NCI-H460 (cell line): ENCODE measurements at regions not wholly inside any gene's neighbourhood (a gene's known extent, or its start where the extent isn't known, plus 50 kb on each side); places are given as distances from the start of the nearest gene placed in this dataset.
"Not testable (repeated sequence)": the region's sequence is repeated elsewhere in the genome, so short reads cannot be mapped to it uniquely, and the experiment has no call there.

Source experiments
- DNase-seq: peaks from one replicate; pipeline ENCODE4 v3.0.0-alpha.2; 2016; ENCODE audit warnings: low read depth; ENCODE audit errors: extremely low read depth

DNA sequence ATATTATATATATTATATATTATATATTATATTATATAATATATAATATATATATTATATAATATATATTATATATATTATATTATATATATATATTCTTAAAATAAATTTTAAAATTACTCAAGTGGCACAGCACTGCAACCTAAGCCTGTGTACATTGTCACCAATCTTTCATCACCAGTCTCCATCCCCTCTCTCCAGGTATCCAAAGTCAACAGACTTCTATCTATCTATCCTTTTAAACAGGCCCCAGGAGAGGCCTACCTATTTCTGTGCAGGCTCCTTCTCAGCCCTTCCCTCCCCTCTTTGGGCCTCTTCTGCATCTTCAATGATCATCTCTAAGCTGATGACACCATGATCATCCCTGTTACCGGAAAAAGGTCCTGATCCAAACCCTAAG, 111.7 kb downstream of the RHOU start:
- DNase-seq = no peak

DNA sequence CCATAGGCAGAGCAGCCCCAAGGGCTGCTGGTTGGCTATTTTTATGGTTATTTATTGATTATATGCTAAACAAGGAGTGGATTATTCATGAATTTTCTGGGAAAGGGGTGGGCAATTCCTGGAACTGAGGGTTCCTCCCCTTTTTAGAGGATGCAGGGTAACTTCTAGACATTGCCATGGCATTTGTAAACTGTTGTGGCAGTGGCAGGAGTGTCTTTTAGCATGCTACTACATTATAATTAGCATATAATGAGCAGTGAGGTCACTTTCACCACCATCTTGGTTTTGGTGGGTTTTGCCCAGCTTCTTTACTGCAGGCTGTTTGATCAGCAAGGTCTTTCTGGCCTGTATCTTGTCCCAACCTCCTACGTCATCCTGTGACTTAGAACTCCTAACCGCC, 112.2 kb downstream of the RHOU start:
- not testable (repeated sequence) for DNase-seq

GRCh38 chr1:228848406-228848805, 113.1 kb downstream of the RHOU start:
- DNase-seq = no peak

GRCh38 chr1:228849011-228849541, 113.8 kb downstream of the RHOU start:
- no peak for DNase-seq

GRCh38 chr1:228850141-228851100, 115.1 kb downstream of the RHOU start:
- DNase-seq = no peak

DNA sequence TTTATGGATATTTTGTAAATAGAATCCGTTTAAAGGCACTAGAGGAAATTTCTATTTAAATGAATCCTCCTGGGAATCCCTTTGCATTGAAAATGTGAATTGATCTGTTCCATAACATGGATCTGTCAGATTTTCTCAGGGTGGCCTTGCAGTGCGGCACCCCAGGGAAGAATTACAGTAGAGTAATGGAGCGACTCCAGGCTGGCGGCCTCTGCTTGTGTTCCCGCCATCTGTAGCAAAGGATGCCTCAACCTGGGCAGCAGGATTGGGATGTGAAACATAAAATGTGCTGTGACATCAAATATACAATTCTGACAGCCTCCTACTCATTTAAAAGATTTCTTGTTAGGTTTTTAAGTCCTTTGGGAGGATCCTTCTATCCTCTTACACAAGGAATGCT, 115.9 kb downstream of the RHOU start:
- DNase-seq = no peak

DNA sequence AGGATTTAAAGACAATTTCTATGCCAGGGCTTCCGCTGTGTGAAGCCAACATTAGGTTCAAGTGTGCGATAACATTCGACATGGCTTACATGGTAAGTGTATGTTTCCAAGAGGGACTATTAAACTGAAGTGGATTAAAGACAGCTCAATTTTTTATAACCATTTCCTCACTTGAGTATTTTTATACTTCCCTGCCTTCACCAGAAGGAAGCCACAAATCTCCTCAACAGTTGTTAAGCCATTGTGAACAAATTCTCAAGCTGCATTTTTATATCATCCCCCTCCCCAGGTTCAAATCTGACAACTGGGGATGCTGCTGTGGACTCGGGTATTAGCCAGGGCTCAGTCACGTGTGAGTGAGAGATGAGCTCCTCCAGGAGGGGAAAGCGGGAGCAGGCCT, 116.3 kb downstream of the RHOU start:
- no peak for DNase-seq

- DNase-seq = no peak
Observed at GRCh38 chr1:228852024-228852423, 116.7 kb downstream of the RHOU start.

- DNase-seq = no peak
Observed at GRCh38 chr1:228852511-228853088, 117.3 kb downstream of the RHOU start.

DNA sequence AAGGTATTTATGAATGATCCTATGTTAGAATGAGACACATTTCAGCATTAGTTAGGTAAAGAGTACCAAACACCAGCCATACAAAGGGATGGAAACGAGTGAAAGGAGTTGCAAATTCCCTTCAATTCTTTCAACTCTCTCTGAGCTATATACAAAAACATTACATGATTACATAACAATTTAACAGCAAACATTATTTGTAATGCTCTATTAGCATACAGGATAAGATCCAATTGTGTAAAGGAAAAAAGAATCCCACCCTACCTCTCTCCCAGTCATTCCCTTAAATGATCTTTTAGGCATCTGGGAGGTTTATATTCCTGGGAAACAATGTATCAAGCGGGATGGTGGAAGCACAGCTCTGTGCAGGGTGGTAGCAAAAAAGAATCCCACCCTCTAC, 117.9 kb downstream of the RHOU start:
- DNase-seq = no peak

DNA sequence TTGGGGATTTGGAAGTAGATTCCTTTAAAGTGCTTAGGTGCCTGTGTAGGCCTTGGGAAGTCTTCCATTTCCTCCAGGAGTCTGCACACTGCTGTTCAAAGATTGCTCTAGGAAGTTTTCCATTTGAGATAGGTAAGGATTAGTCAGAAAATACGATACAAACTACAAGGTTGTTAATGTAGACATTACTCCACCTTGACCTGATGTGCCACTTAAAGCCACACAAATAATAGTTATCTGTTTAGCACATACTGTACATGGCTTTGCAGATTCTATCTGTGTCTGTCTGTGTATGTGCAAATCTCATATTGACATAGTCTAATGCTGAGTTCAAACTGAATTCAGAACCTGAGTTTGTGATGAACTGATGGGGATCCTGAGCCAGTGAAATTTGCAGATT, 118.4 kb downstream of the RHOU start:
- DNase-seq = no peak

DNA sequence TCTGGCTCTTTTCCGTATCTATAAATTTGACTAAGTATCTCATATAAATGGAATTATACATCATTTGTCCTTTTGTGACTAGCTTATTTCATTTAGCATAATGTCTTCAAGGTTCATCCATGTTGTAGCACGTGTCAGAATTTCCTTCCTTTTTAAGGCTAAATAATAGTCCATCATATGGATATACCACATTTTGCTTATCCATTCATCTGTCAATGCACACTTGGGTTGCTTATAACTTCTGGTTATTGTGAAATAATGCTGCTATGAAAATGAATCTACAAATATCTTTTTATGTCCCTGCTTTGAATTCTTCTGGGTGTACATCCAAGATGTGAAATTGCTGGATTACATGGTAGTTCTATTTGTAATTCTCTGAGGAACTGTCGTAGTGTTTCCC, 119.6 kb downstream of the RHOU start:
- no peak for DNase-seq

GRCh38 chr1:228857611-228858010, 122.3 kb downstream of the RHOU start:
- DNase-seq = no peak

- peak; percentile 30 for DNase-seq
Observed at GRCh38 chr1:228860911-228861831, 125.9 kb downstream of the RHOU start.

DNA sequence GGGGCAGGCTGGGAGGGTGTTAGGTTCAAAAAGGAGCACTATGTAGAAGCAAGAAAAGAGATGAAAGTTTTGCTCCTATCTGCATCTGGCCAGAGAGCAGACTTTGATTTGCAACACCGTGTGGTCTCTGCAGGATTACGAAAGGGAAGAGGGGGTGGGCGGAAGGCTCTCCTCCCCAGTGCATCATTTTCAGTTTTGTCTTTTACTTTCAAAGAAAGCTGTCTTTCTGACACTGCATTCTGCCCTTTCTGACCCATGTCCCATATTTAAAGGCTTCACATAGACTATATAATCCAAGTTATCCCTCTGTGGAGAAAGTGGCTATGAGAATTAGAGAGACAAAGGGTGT, 126.5 kb downstream of the RHOU start:
- no peak for DNase-seq

DNA sequence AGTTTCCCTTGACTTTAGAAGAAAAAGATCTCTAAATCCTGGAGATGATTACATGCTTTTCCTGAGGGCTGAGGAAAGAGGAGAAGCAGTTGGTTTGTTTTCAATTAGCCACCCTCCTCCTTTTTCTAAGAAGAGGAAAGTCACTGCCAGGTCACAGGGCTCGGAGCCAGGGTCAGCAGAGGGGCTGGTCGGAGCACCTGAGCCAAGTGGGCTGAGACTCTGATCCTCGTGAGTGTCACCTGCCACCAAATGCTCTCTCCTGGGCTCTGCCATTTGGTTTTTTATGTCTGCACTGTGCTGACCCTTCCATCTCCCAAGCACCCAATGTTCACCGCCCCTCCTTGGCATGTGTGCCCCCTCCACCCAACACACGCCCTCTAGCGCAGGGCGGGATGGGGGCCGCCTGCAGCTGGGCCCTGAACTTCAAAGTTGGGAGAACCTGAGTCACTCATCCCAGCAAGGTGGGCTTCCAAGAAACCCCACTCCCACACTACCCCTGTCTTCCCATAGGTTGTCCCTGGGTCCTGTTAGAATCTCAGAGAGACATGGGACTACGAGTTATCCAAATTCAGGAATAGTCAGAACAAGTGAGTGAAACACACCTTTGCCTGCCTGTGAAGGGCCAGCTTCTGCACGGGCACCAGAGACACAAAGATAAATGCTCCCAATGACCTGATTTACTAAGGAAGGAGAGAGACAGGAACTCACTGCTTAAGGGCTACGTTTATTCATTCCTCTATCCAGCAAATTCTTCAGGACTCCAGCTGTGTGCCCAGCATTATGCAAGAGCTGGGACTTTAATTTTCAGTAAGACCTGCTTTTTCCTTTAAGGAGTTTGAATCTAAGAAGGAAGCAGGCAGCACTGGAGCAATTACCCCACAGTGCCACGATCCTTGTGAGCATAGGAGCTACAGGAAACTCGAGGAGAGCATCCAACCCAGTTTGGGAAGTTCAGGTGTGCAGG, 127.5 kb downstream of the RHOU start:
- no peak for DNase-seq

- DNase-seq = no peak
Observed at GRCh38 chr1:228863776-228864175, 128.5 kb downstream of the RHOU start.

GRCh38 chr1:228865627-228866330, 130.5 kb downstream of the RHOU start:
- no peak for DNase-seq

DNA sequence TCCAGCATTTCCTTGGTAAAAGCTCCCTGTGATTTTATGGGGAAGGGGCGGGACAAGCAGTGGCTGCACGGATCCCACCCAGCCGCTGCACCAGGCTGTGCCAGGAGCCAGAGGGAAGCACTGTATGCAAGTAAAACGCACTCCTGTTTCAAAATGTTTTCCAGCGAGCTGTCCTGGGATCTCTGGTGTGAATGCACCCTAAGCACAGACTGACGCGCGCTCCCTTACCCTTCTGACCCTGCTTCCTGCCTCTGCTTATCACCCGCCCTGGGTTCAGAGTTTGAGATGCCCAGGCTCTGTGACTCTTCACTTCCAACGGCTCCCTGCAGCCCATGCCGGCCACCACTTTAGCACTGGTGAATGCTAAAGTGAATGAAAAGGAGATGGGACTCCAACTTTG, 131.2 kb downstream of the RHOU start:
- DNase-seq = no peak
